HTR-8/SVneo (cell line): ENCODE measurements at regions not wholly inside any gene's neighbourhood (a gene's known extent, or its start where the extent isn't known, plus 50 kb on each side); places are given as distances from the start of the nearest gene placed in this dataset.
"Not testable (repeated sequence)": the region's sequence is repeated elsewhere in the genome, so short reads cannot be mapped to it uniquely, and the experiment has no call there.

Experiments
- DNase-seq: peaks from one replicate; pipeline ENCODE4 v3.0.0; 2011; ENCODE audit warnings: low spot score, mixed read lengths; ENCODE audit not compliant: insufficient read length
- FAIRE-seq: peaks from 2 replicates; lab custom pipeline; 2011; peaks lifted over from hg19 to GRCh38; lab: Jason Lieb, UNC

DNA sequence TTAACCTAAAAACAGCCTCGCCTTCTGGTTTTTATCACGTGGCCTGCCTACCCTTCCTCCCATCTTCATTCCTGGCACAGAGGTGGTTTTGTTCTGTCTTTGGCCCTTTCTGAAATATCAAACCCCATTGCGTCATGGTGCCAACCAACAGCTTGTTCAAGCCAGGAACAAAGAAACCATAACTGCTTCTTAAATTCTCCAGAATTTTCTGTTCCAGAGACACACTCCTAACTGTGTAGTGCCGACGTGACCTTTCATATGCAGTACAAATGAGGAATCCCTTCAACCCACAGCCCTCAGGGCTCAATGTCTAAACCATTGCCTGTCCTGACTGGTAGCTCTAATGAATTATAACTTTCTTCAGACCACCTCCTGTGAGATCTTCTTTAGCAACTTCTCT lies 82.2 kb upstream of the TNP1 start:
- no peak for DNase-seq
- no peak for FAIRE-seq

DNA sequence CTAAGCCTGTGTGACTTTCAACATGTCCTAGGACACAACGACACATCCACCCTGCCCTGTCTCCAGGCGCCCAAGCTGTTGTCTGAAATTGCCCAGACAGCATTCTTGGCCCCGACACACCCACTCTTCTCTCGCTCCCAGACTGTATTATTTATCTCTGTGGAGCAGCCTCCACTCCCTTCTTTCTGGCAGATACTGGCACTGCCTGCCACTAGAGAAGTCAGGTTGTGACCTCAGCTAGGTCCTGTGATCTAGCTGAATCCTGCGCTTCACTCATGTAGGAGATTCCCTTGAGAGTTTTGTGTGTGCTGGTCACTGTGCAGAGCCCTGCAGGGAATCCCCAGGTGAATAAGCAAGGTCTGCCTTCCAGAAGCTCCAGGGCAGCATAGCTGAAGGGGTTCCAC lies 77.1 kb upstream of the TNP1 start:
- no peak for FAIRE-seq
- DNase-seq = no peak

DNA sequence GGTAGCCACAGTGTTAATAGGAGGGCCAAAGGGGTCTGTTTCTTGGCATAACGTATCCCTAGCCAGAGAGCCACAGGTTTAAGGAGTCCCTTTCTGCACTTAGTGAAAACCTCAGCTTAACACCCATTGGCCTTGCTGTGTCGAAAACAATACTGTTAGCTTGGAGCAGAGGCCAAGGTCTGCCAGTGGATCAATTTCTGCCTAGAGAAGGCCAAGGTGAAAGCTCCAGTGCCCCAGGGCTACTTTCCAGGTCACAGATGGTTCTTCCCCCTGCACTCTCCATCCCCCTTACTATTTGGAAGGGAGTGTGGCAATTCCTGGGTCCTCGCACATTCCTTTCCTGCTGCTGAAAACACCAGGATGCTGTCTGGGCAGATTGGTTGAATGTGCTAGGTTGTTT lies 74.8 kb upstream of the TNP1 start:
- FAIRE-seq (no peak), DNase-seq (no peak)

DNA sequence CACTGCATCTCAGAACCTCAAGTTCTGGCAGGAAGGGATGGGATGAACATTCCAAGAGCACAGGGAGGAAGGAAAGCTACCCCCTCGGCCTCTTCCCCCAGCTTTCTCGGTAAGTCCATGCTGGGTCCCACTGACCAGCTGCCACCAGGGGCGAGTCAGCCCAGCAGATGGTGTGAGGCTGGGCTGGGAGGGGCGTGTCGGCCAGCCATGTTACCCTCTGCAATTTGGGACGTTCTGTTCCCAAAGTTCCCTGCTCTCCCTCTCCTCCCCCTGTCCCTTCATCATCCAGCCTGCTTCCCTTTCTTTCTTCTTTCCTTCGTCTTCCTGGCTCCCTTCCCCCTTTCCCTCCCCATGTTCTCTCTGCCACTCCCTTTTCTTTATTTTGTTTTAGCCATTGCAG lies 74.3 kb upstream of the TNP1 start:
- DNase-seq = no peak
- no peak for FAIRE-seq

DNA sequence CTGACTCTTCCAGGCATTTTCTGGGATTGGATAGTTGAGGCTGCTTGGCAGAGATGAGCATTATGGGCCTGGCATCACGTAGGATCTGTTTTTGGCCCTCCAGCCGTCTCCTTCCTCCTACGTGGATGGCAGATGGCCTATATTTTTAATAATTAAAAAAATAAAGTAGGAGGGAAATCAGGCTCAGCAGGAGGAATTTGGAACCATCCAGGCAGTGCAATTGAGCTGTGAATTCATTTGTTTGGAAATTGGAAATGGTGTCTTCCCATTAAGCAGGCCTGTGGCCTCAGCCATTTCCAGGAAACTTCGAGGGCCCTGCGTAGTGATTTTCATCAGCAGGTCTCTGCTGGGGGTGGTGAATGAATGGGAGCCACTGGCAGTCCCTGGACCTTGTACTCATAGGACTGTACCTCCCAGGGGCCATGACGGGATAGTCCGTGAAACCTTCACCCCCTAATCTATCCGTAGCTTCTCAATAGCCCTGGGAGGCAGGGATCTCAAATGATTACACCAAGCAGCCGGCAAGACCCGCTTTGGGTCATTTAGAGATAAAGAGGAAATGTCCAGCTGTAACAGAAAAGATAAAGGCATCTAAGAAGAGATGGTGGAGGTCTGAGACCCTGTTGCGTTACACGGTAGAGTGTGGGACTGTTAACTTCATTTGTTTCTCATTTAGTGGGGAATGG lies 73.1 kb upstream of the TNP1 start:
- no peak for FAIRE-seq
- no peak for DNase-seq

DNA sequence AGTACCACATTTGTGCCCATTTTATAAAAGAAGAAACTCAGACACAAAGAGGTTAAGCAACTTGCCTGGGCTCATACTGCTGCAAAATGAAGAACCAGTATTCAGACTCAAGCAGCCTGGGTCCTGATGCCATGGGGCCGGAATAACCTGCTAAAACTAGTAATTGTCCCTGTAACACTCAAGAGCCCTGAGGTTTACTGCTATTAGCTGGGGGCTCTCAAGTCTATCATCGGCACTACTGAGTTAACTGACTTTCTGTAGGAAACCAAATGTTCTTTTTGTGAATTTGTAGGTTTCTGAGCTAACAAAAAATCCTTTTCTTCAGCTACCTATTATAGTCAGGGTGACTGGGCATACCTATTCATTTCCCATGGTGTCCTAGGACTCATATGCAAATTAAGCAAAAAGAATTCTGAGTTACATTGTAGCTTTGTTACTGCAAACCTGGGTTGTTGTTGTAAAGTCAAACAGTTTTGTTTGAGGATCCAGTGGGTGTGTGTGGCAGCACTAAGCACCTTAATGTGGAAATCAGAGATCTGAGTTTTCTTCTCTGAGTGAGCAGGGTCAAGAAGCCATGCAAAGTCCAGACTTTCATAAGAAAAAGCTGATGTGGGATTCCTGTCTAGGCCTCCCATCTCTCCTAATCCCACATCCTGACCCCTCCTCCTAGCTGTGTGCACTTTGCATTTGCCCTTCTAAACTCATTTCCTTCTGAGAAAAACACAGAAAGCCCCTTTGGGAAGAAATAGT lies 72.4 kb upstream of the TNP1 start:
- FAIRE-seq (no peak), DNase-seq (no peak)

DNA sequence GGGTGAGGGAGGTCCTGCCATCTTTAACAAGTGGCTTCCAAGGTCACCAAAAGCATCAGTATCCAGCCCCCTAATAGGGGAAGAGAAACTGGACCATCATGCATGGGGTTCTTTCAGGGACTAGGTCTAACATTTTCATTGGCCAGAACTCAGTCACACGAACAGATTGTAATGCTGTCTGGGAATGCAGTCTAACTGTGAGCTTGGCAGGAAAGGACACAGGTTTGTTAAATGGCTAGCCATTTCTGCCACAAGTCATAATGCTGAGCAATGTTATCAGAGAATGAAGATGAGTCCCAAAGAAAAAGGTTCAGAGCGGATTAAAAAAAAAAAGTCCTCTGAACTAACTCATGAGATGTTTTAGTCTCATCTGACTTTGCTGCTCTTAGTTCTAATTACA lies 70.9 kb upstream of the TNP1 start:
- DNase-seq (no peak), FAIRE-seq (no peak)

DNA sequence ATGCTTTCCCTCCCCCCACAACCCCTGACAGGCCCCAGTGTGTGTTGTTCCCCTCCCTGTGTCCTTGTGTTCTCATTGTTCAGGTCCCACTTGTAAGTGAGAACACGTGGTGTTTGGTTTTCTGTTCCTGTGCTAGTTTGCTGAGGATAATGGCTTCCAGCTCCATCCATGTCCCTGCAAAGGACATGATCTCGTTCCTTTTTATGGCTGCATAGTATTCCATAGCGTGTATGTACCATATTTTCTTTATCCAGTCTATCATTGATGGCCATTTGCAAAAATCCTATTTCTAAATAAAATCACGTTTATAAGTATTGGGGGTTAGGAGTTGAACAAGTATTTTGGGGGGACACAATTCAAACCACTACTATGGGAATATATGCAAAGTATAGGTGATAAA lies 69.5 kb upstream of the TNP1 start:
- not testable (repeated sequence) for FAIRE-seq, DNase-seq

DNA sequence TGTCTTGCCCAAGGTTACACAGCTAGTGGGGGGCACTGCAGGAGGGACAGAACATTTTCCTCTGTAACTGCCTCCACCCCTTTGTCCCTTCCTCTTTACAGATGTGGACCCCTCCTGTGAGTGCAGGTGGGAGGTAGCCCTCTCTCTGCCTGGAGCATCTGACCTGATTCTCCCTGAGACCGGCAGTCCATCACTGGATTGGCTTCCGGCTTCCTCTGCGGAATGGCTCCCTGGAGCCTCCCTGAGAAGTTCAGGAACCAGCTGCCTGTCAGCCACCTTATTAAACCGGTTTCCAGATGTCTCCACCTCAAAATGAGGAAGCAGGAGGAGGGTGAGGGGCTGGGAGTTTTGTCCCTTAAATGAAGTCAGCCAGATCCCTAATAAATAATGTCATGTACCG lies 67.3 kb upstream of the TNP1 start:
- DNase-seq = no peak
- no peak for FAIRE-seq

DNA sequence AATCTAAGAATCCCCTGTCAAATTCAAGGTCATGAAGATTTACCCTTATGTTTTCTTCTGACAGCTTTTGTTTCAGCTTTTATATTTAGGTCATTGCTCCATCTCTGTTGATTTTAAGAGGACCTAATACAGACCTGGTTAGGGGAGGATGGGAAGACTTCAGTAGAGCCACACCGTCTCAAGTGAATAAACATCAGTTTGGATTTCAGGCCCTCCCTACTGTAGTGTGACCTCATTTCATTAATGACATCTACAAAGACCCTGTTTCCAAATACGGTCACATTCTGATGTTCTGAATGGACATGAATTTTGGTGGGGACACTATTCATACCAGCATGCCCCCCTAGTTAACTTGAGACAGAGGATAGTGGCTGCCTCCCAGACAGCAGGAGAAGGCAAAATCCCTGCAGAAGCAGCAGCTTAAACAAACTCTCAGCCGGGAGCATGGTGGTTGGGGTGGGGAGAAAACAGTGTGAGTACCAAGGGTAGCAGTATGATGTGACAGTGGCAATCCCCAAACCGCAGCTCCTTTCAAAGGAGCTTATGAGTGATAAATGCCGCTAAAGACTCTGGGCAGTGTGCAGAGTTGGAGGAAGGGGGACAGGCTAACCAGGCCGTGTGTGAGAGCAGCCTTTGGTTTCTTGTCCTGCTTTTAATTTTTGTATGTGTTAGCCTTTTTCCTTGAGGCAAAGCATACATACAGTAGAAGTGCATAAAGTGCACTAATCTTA lies 65.9 kb upstream of the TNP1 start:
- FAIRE-seq (no peak), DNase-seq (no peak)

DNA sequence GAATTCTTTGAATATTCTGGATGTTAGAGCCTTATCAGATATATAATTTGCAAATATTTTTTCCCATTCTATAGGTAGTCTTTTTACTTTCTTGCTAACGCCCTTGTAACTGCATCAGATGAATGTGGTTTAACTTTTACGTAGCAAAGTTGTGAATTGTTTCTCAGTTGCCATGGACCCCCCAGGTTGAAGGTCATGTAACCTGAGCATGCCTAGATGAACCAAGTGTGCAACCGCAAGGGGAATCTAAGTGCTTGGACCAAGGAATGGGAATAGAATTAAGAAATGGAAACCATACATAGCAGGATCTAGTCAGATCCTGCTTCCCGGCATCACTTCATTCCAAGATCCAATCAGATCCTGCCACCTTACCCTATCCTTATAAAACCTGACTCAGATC lies 65.1 kb upstream of the TNP1 start:
- no peak for DNase-seq
- FAIRE-seq = no peak

DNA sequence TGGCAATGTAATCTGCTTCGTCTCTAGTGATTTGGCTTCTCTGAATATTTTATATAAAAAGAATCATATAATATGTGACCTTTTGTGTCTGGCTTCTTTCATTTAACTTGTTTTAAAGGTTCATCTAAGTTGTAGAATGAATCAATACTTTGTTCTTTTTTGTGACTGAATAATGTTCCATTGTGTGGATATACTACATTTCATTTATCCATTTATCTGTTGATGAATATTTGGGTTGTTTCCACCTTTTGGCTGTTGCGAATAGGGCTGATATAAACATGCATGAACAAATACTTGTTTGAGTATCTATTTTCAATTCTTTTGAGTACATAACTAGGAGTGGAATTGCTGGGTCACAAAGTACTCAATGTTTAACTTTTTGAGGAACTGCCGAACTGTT lies 63.8 kb upstream of the TNP1 start:
- no peak for FAIRE-seq
- no peak for DNase-seq

DNA sequence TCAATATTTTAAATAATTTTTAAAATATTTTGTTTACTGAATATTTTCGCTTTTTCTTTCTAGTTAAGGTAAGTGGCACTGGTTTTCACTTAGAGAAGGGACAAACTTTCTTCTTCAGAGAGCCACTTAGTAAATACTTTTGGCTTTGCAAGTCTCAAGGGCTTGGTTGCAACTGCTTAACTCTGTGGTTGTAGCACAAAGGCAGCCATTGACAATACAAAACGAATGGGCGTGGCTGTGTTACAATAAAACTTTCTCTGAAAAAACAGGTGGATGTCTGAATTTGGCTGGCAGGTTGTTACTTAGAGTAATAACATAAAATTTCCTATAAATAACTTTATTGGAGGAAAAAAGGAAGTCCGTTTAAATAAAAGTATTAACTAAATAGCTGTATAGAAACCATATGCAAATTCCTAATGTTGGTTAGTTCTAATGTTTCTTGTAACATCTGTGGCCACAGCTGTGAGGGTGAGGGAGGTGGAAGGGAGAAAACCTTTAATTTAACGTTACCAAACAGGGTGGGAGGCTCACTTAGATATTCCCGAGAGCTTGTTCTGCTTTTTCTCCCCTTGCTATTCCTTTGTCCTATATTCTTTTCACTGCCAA lies 62.4 kb upstream of the TNP1 start:
- no peak for FAIRE-seq
- DNase-seq = no peak

DNA sequence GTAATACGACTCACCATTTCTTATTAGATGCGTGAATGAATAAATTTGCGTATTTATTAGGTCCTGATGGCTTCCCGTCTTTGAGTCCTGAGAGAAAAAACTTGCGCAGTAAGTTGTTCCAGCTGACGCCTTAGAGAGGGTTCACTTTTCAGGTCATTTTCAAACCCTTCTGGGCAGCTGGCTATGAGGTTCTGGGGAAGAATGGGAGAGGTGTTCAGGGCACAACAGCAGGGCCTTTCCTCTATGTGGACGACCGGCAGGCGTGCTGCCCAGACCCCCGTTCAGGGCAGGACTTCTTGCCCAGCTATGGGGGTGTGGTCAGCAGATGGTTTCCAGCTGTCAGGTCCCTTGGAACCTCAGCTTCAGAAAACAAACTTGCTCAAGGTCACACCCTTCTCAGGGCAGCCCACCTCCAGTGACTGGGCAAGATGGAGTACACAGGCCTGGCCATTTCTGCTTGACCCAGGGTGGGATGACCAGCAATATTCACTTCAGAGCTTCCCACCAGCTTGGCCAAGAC lies 61.1 kb upstream of the TNP1 start:
- DNase-seq = no peak
- no peak for FAIRE-seq

DNA sequence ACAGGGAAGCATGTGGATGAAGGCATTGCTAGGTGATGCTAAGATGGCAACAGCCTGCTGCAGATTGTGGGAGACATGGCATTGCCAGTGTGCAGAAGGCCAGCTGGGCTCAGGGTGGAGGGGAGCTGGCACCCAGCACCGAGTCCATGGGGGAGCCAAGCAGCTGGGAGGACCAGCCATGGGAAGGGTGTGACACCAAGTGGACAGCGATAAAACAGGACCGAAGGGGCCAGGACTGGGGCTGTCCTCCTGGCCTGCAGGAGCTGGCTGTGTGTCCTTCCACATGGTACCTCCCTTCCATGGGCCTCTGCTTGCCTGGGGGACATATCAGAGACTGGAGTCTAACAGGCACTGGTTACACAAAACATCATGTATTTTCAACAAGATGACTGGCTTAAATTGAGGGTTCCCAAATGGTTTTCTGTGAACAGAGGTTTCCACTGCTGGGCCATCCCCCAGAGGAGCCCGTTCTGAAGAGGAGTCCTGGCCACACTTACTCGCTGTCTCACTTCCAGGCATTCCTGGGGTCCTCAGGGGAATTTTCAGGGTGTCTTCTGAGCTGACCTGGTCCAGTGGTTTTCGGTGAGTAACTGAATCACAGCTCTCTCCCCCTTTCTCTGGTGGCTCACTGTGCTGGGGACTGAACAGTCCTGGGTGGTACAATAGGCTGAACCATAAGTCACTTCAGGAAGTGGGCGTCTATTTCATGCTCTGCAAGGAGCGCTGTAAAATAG lies 60.4 kb upstream of the TNP1 start:
- no peak for FAIRE-seq

DNA sequence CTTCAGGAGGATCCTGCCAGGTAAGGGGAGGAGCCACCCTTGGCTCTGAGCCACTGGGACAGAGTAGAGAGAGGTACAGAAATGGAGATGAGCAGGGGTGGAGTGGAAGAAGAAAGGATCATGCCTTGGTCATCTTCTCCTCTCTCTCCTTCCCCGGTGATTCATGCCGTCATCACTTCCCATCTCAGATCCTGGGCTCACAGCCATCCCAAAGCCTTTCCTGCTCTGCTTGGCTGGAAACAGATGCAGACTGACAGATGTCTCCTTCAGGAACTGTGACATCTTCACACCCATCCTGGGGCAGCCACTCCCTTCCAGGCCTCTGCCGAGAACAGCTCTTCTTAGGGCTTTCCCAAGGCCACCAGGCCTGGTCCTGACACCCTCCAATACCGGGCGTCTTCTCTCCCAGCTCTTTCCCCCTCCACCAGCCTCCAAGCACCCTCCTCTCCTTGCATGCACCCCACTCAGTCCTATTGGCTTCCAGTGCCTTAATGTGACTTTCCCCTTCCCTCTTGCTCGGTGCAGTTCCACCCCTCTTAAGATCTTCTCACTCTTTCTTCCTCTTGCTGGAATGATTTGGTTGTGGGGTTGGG lies 58.3 kb upstream of the TNP1 start:
- DNase-seq (peak; percentile 50), FAIRE-seq (no peak)

More for the DNA sequence above, 60.4 kb upstream of the TNP1 start:
- DNase-seq = no peak

DNA sequence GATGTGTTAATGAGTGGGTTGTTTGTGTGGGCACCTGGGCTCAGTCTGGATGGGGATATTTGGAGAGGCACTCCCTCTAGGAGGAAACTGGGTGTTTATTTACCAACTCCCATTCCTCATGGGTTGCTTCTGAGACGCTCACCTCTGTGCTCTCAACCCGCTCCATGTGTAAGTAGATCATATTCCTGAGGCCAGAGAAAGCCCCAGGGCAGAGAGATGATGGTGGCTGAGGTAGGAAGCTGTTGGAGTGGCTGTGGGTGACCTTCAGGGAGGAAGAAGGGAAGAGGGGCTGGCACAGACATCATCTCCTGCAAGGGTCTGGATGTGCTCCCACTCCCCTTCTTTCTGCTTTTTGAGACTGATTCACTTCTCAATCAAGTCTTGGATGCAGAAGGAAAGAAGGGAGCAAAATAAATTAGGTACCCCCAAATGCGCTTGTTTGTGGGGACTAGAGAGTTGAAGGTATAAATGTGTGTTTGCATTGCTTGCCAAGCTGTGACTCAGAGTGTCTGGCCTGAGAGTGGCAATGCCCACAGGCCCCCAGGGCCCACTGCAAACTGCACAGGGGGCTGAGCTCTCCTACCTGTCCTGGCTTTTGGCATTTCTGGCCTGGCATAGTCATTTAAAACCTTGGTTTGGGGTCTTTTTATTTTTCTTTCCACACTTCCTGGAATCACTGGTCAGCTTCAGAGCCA lies 57.2 kb upstream of the TNP1 start:
- FAIRE-seq (no peak), DNase-seq (no peak)

DNA sequence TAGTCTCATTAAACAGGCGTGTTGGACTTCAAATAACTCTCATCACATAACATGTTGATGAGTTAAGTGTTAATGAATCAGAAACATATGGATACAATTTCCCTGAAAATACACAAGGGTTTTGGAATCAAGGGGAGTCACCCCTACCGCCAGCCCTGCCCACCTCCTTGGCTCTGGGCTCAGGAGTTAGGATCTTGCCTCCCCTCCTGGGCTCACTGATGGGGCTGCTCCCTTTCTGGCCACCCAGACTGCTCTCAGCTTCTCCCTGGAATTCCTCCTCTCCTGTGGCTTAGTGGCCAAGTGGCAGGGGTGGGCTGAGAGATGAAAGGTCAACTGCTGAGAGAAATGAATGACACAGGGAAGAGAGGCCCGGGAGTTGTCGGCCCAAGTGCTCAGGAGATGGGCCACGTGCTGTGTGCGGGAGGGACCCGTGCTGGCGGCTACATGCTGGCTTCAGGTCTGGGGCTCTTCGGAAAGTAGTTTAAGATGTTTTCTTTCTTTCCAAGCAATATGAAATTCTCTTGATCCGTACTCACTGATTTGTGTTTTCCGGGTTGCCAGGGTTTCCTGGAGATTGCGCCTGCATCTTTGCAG lies 55.8 kb upstream of the TNP1 start:
- no peak for DNase-seq
- FAIRE-seq = no peak

DNA sequence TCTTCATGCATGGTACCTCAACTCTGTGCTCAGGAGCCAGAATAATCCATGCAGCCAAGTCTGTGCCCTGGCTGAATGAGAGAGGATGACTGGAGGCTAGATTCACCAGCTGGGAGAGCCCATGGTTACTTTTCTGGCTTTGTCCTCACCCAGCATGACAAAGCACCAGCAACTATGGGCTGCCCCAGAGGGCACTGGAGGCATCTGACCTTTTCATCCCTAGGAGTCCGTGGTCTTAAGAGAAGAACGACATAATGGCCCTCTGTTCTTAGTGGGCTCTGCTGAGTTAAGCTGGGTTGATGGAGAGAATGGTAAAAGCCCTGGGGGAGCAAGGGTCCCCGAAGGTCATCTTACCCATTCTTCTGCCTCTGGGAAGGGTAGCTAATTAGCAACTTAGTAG lies 54.6 kb upstream of the TNP1 start:
- FAIRE-seq (no peak), DNase-seq (no peak)
